Neural cell (in vitro differentiated cells): ENCODE measurements at regions not wholly inside any gene's neighbourhood (a gene's known extent, or its start where the extent isn't known, plus 50 kb on each side); places are given as distances from the start of the nearest gene placed in this dataset.

ENCODE experiments used
- H2AFZ ChIP-seq: fragments of 200-600, 300-800 bp; sonication (generic), shearing (Covaris generic); 2 replicates; pipeline ENCODE4 v1.6.0; 2014; ENCODE audit warnings: low read depth, mild to moderate bottlenecking, antibody characterized with exemption, low read length, moderate library complexity
- H3F3A ChIP-seq: fragments of 200-600 bp; shearing (Covaris generic); 2 replicates; pipeline ENCODE4 v1.6.1; 2016; ENCODE audit warnings: mild to moderate bottlenecking, moderate library complexity, mixed read lengths, antibody characterized with exemption, low read length; ENCODE audit not compliant: insufficient read depth, poor library complexity, severe bottlenecking
- H3K27ac ChIP-seq: fragments of 200-600, 300-800 bp; sonication (generic), shearing (Covaris generic); 2 replicates; pipeline ENCODE4 v1.5.1; 2014; ENCODE audit warnings: mild to moderate bottlenecking, low read length, moderate library complexity
- H3K27me3 ChIP-seq: fragments of 300-800, 200-600 bp; sonication (generic), shearing (Covaris generic); 2 replicates; pipeline ENCODE4 v1.6.0; 2014; ENCODE audit warnings: mild to moderate bottlenecking, low read depth, low read length, moderate library complexity; ENCODE audit not compliant: insufficient read depth
- H3K36me3 ChIP-seq: fragments of 300-800, 200-600 bp; sonication (generic), shearing (Covaris generic); 2 replicates; pipeline ENCODE4 v1.5.1; 2014; ENCODE audit warnings: mild to moderate bottlenecking, antibody characterized with exemption, low read length, moderate library complexity; ENCODE audit not compliant: insufficient read depth
- H3K4me2 ChIP-seq: fragments of 300-800, 200-600 bp; sonication (generic), shearing (Covaris generic); 2 replicates; pipeline ENCODE4 v1.6.0; 2014; ENCODE audit warnings: mild to moderate bottlenecking, low read length
- H3K4me3 ChIP-seq: fragments of 300-800, 200-600 bp; sonication (generic), shearing (Covaris generic); 2 replicates; pipeline ENCODE4 v1.5.1; 2014; ENCODE audit warnings: mild to moderate bottlenecking, low read length, moderate library complexity
- H3K79me2 ChIP-seq: fragments of 200-600 bp; shearing (Covaris generic); replicated peaks from 2 replicates; pipeline ENCODE4 v1.6.0; 2014; ENCODE audit warnings: mild to moderate bottlenecking, low read length, moderate library complexity; ENCODE audit not compliant: insufficient read depth
- H3K9ac ChIP-seq: fragments of 300-800, 200-600 bp; sonication (generic), shearing (Covaris generic); 2 replicates; pipeline ENCODE4 v1.6.1; 2016; ENCODE audit warnings: mild to moderate bottlenecking, low read length, mixed read lengths
- H3K9me2 ChIP-seq: fragments of 200-600 bp; shearing (Covaris generic); 2 replicates; pipeline ENCODE4 v1.6.1; 2016; ENCODE audit warnings: mild to moderate bottlenecking, low read length, mixed read lengths; ENCODE audit not compliant: insufficient read depth
- H3K9me3 ChIP-seq: fragments of 200-600, 300-800 bp; sonication (generic), shearing (Covaris generic); 2 replicates; pipeline ENCODE4 v1.6.1; 2016; ENCODE audit warnings: mild to moderate bottlenecking, mixed run types, low read length, moderate library complexity, mixed read lengths
- H4K20me1 ChIP-seq: fragments of 200-600 bp; shearing (Covaris generic); 2 replicates; pipeline ENCODE4 v1.6.1; 2016; ENCODE audit warnings: mild to moderate bottlenecking, mixed run types; ENCODE audit not compliant: insufficient read depth
- EP300 ChIP-seq: fragments of 450-650 bp; conservative IDR thresholded peaks from 2 replicates; pipeline ENCODE4 v1.6.1; 2014; ENCODE audit warnings: antibody characterized with exemption, mild to moderate bottlenecking, moderate library complexity; ENCODE audit not compliant: poor library complexity, severe bottlenecking
- EZH2 ChIP-seq: fragments of 200-600, 300-800 bp; shearing (Covaris generic), sonication (generic); IDR thresholded peaks from 2 replicates; pipeline ENCODE4 v1.6.1; 2014; ENCODE audit warnings: antibody characterized with exemption, low read length, borderline replicate concordance, mild to moderate bottlenecking; ENCODE audit not compliant: insufficient read depth, poor library complexity, severe bottlenecking
- MXI1 ChIP-seq: fragments of 450-650 bp; conservative IDR thresholded peaks from 2 replicates; pipeline ENCODE4 v1.6.1; 2014; ENCODE audit warnings: antibody characterized with exemption, mild to moderate bottlenecking; ENCODE audit not compliant: poor library complexity, severe bottlenecking
- POLR2AphosphoS5 ChIP-seq: IDR thresholded peaks from 2 replicates; pipeline ENCODE4 v1.6.1; 2012
- RAD21 ChIP-seq: fragments of 450-650 bp; conservative IDR thresholded peaks from 2 replicates; pipeline ENCODE4 v1.6.1; 2014; ENCODE audit warnings: antibody characterized with exemption, mild to moderate bottlenecking, moderate library complexity
- SMC3 ChIP-seq: fragments of 450-650 bp; conservative IDR thresholded peaks from 2 replicates; pipeline ENCODE4 v1.6.1; 2014; ENCODE audit warnings: antibody characterized with exemption, mild to moderate bottlenecking, moderate library complexity; ENCODE audit not compliant: poor library complexity
- TAF1 ChIP-seq: IDR thresholded peaks from 2 replicates; pipeline ENCODE4 v1.6.1; 2012; ENCODE audit warnings: low read depth
- TF ChIP-seq, protein P1 (sequence below): IDR thresholded peaks from 2 replicates; pipeline ENCODE4 v1.6.1; 2012; ENCODE audit warnings: borderline replicate concordance
- TF ChIP-seq, protein P2 (sequence below): fragments of 450-650 bp; IDR thresholded peaks from 2 replicates; pipeline ENCODE4 v1.5.1; 2014; ENCODE audit warnings: antibody characterized with exemption, mild to moderate bottlenecking, moderate library complexity; ENCODE audit not compliant: poor library complexity, severe bottlenecking

DNA sequence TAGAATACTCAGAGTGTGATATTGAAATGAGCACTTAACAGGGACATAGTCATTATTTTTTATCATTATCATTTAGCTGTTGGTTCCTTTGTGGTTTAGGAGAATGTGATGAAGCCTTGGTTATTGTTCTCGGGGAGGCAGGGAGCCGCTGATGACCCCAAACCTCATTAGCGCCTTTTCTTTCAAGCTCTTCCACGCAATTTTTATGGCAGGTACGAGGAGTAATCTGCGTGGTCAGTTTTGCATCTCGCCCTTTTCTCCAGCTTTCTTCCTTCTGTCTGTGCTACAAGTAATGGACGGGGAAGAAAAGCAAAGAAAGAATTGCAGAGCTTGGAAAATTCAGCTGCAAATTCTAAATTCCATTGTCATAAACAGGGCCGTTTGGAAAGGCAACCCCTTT, 338.4 kb downstream of the GLRX3 start:
- no peak overlapping the region for H3K4me2 ChIP-seq
- no peaks in the 10 kb centered on the region for H3F3A ChIP-seq
- no peak overlapping the region for H2AFZ ChIP-seq
- H4K20me1 ChIP-seq, result no peaks in the 10 kb centered on the region
- no peak for TF ChIP-seq EP300
- no peak for TF ChIP-seq EZH2
- no peak for TF ChIP-seq RAD21
- TF ChIP-seq, protein P1, sequence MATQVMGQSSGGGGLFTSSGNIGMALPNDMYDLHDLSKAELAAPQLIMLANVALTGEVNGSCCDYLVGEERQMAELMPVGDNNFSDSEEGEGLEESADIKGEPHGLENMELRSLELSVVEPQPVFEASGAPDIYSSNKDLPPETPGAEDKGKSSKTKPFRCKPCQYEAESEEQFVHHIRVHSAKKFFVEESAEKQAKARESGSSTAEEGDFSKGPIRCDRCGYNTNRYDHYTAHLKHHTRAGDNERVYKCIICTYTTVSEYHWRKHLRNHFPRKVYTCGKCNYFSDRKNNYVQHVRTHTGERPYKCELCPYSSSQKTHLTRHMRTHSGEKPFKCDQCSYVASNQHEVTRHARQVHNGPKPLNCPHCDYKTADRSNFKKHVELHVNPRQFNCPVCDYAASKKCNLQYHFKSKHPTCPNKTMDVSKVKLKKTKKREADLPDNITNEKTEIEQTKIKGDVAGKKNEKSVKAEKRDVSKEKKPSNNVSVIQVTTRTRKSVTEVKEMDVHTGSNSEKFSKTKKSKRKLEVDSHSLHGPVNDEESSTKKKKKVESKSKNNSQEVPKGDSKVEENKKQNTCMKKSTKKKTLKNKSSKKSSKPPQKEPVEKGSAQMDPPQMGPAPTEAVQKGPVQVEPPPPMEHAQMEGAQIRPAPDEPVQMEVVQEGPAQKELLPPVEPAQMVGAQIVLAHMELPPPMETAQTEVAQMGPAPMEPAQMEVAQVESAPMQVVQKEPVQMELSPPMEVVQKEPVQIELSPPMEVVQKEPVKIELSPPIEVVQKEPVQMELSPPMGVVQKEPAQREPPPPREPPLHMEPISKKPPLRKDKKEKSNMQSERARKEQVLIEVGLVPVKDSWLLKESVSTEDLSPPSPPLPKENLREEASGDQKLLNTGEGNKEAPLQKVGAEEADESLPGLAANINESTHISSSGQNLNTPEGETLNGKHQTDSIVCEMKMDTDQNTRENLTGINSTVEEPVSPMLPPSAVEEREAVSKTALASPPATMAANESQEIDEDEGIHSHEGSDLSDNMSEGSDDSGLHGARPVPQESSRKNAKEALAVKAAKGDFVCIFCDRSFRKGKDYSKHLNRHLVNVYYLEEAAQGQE, result no peak
- no peak for TF ChIP-seq TAF1
- TF ChIP-seq MXI1, result no peak
- no peak for TF ChIP-seq SMC3
- no peak for TF ChIP-seq POLR2AphosphoS5
- TF ChIP-seq, protein P2, sequence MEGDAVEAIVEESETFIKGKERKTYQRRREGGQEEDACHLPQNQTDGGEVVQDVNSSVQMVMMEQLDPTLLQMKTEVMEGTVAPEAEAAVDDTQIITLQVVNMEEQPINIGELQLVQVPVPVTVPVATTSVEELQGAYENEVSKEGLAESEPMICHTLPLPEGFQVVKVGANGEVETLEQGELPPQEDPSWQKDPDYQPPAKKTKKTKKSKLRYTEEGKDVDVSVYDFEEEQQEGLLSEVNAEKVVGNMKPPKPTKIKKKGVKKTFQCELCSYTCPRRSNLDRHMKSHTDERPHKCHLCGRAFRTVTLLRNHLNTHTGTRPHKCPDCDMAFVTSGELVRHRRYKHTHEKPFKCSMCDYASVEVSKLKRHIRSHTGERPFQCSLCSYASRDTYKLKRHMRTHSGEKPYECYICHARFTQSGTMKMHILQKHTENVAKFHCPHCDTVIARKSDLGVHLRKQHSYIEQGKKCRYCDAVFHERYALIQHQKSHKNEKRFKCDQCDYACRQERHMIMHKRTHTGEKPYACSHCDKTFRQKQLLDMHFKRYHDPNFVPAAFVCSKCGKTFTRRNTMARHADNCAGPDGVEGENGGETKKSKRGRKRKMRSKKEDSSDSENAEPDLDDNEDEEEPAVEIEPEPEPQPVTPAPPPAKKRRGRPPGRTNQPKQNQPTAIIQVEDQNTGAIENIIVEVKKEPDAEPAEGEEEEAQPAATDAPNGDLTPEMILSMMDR, result no peak
- H3K9ac ChIP-seq, result no peak overlapping the region
- H3K4me3 ChIP-seq, result no peak overlapping the region
- H3K36me3 ChIP-seq, result no peaks in the 10 kb centered on the region
- no peaks in the 10 kb centered on the region for H3K9me2 ChIP-seq
- no peak overlapping the region for H3K27ac ChIP-seq
- no peaks in the 10 kb centered on the region for H3K27me3 ChIP-seq
- no peaks in the 10 kb centered on the region for H3K9me3 ChIP-seq
- no peaks in the 10 kb centered on the region for H3K79me2 ChIP-seq

DNA sequence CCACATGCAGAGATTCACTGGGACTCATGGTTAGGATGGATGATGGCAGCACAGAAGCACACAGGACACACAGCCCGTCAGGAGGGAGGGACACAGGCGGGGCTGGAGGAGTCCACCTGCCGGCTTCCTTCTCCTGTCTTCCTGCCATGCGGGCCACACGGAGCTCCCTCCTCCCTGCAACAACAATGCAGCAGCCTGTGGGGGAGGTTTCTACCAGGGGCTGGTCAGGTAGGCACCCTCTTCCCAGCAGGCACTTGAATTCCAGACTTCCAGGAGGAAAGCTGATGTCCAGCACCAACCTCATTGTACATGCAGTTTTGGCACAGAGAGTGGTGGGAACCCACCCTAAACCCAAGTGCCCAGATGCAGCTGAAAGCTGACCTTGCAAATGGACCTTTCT, 341.2 kb downstream of the GLRX3 start:
- H3F3A ChIP-seq, result no peaks in the 10 kb centered on the region
- no peaks in the 10 kb centered on the region for H4K20me1 ChIP-seq
- no peak overlapping the region for H3K27ac ChIP-seq
- no peaks in the 10 kb centered on the region for H3K27me3 ChIP-seq
- H3K9me2 ChIP-seq, result no peaks in the 10 kb centered on the region
- H3K79me2 ChIP-seq, result no peaks in the 10 kb centered on the region
- no peak overlapping the region for H3K4me3 ChIP-seq
- H3K4me2 ChIP-seq, result no peak overlapping the region
- H3K9me3 ChIP-seq, result no peaks in the 10 kb centered on the region
- TF ChIP-seq, protein P2, result no peak
- TF ChIP-seq TAF1 (no peak), RAD21 (no peak), SMC3 (no peak), EP300 (no peak), POLR2AphosphoS5 (no peak), MXI1 (no peak), EZH2 (no peak)
- TF ChIP-seq, protein P1, result no peak
- H3K36me3 ChIP-seq, result no peaks in the 10 kb centered on the region
- H3K9ac ChIP-seq, result no peak overlapping the region
- H2AFZ ChIP-seq, result no peak overlapping the region
